Fibroblast of lung (primary cell): ENCODE measurements at regions not wholly inside any gene's neighbourhood (a gene's known extent, or its start where the extent isn't known, plus 50 kb on each side); places are given as distances from the start of the nearest gene placed in this dataset.

Experiments used
- DNase-seq, 2 donors: peaks; one replicate each; pipeline versions ENCODE4 v3.0.0 to v3.0.0-alpha.2; 2010; ENCODE audit warnings: low read depth in 2 of 2
- H2AFZ ChIP-seq: 2 replicates; pipeline ENCODE4 v1.5.1; 2012; ENCODE audit warnings: low read length, control low read depth, inconsistent platforms
- H3K27ac ChIP-seq: 2 replicates; pipeline ENCODE4 v1.5.1; 2011; ENCODE audit warnings: low read length, control low read depth; ENCODE audit not compliant: insufficient read depth
- H3K27me3 ChIP-seq: 2 replicates; pipeline ENCODE4 v1.5.1; 2011; ENCODE audit warnings: mild to moderate bottlenecking, low read length; ENCODE audit not compliant: control insufficient read depth, insufficient read depth
- H3K36me3 ChIP-seq: 2 replicates; pipeline ENCODE4 v1.5.1; 2011; ENCODE audit warnings: low read length; ENCODE audit not compliant: control insufficient read depth, insufficient read depth
- H3K4me1 ChIP-seq: 2 replicates; pipeline ENCODE4 v1.5.1; 2011; ENCODE audit warnings: low read length; ENCODE audit not compliant: control insufficient read depth, insufficient read depth; ENCODE audit errors: extremely low read depth
- H3K4me2 ChIP-seq: 2 replicates; pipeline ENCODE4 v1.5.1; 2011; ENCODE audit warnings: low read length, control low read depth; ENCODE audit not compliant: insufficient read depth; ENCODE audit errors: extremely low read depth
- H3K4me3 ChIP-seq, 4 experiments: fragments of 200-600 bp in 1 of 4; sonication (generic) in 1 of 4; replicated peaks in 1 of 4; 2 replicates each; pipeline ENCODE4 v1.5.1; 2011 to 2016; ENCODE audit warnings: low read length in 4 of 4, low read depth in 3 of 4, mild to moderate bottlenecking in 3 of 4, control low read depth in 2 of 4, inconsistent platforms in 1 of 4, mixed read lengths in 1 of 4; ENCODE audit not compliant: insufficient read depth in 1 of 4; ENCODE audit errors: control extremely low read depth in 1 of 4
- H3K79me2 ChIP-seq: 2 replicates; pipeline ENCODE4 v1.5.1; 2012; ENCODE audit warnings: mild to moderate bottlenecking, low read length, inconsistent platforms; ENCODE audit not compliant: control insufficient read depth, insufficient read depth
- H3K9ac ChIP-seq: 2 replicates; pipeline ENCODE4 v1.5.1; 2011; ENCODE audit warnings: mild to moderate bottlenecking, low read length, control low read depth; ENCODE audit not compliant: insufficient read depth
- H3K9me3 ChIP-seq: 2 replicates; pipeline ENCODE4 v1.5.1; 2012; ENCODE audit warnings: low read depth, low read length; ENCODE audit not compliant: control insufficient read depth, insufficient read depth
- H4K20me1 ChIP-seq: 2 replicates; pipeline ENCODE4 v1.5.1; 2011; ENCODE audit warnings: low read length; ENCODE audit not compliant: control insufficient read depth, insufficient read depth; ENCODE audit errors: extremely low read depth
- EZH2 ChIP-seq: IDR thresholded peaks from 2 replicates; pipeline ENCODE4 v1.5.1; 2012; ENCODE audit warnings: low read length, control low read depth, mild to moderate bottlenecking; ENCODE audit errors: missing control alignments
- TF ChIP-seq, protein P1 (sequence below), 2 donors: IDR thresholded peaks in 1 of 2; conservative IDR thresholded peaks in 1 of 2; 1 replicate in 1 of 2; 2 replicates in 1 of 2; pipeline ENCODE4 v1.5.1; 2011 to 2012; ENCODE audit warnings: low read length in 2 of 2, control low read depth in 1 of 2, inconsistent platforms in 1 of 2, low read depth in 1 of 2, mild to moderate bottlenecking in 1 of 2

DNA sequence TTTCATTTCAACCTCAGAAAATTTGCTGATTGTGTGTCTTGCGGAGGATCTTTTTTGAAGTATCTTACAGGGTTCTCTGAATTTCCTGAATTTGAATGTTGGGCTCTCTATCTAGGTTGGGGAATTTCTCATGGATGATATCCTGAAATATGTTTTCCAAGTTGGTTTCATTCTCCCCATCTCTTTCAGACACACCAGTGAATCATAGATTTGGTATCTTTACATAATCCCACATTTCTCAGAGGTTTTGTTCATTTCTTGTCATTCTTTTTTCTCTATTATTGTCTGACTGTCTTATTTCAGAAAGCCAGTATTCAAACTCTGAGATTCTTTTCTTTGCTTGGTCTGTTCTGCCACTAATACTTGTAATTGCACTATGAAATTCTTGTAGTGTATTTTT, 456.9 kb downstream of the PRELID2 start:
- TF ChIP-seq, protein P1, sequence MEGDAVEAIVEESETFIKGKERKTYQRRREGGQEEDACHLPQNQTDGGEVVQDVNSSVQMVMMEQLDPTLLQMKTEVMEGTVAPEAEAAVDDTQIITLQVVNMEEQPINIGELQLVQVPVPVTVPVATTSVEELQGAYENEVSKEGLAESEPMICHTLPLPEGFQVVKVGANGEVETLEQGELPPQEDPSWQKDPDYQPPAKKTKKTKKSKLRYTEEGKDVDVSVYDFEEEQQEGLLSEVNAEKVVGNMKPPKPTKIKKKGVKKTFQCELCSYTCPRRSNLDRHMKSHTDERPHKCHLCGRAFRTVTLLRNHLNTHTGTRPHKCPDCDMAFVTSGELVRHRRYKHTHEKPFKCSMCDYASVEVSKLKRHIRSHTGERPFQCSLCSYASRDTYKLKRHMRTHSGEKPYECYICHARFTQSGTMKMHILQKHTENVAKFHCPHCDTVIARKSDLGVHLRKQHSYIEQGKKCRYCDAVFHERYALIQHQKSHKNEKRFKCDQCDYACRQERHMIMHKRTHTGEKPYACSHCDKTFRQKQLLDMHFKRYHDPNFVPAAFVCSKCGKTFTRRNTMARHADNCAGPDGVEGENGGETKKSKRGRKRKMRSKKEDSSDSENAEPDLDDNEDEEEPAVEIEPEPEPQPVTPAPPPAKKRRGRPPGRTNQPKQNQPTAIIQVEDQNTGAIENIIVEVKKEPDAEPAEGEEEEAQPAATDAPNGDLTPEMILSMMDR (conservative IDR thresholded peaks at IDR 0.05 in 1 of 2, IDR thresholded peaks at IDR 0.05 in 1 of 2; ENCODE audit: low read depth in 1 of 2, low read length in 2 of 2) = no peak
- no peak for TF ChIP-seq EZH2
- DNase-seq = peak in 1 of 2 donors; percentile 30
- Histone ChIP-seq H3K4me1 (no peaks in the 10 kb centered on the region), H3K27ac (no peak overlapping the region), H2AFZ (no peak overlapping the region), H3K9me3 (no peaks in the 10 kb centered on the region), H4K20me1 (no peaks in the 10 kb centered on the region), H3K36me3 (no peaks in the 10 kb centered on the region), H3K27me3 (no peaks in the 10 kb centered on the region), H3K4me2 (no peak overlapping the region), H3K4me3 (no peak overlapping the region), H3K9ac (no peak overlapping the region), H3K79me2 (no peaks in the 10 kb centered on the region)

DNA sequence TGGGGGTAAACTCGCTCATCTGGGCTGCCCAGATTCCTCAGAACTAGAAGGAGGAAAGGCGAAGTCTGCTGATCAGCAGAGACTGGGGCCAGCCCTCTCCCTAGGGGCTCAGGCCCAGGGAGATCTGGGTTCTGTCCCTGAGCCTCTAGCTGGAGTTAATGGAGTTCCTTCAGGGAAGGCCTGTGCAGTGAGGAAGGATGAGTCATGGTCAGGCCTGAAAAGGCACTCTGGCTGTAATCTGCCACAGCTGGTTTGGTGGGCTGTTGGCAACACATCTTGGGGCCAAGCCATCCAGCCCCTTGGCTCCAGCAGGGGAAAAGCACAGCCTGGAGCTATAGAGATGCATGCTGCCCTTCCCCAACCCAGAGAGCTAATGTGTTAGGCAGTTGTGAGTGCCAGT, 459.6 kb downstream of the PRELID2 start:
- TF ChIP-seq, protein P1 (conservative IDR thresholded peaks at IDR 0.05 in 1 of 2, IDR thresholded peaks at IDR 0.05 in 1 of 2; ENCODE audit: low read depth in 1 of 2, low read length in 2 of 2) = no peak
- no peak for TF ChIP-seq EZH2
- Histone ChIP-seq H3K4me3 (no peak overlapping the region), H3K4me2 (no peak overlapping the region), H3K79me2 (no peaks in the 10 kb centered on the region), H3K27me3 (no peaks in the 10 kb centered on the region), H3K9ac (no peak overlapping the region), H2AFZ (no peak overlapping the region), H4K20me1 (no peaks in the 10 kb centered on the region), H3K9me3 (no peaks in the 10 kb centered on the region), H3K27ac (no peak overlapping the region), H3K36me3 (no peaks in the 10 kb centered on the region), H3K4me1 (no peaks in the 10 kb centered on the region)
- no peak for DNase-seq

DNA sequence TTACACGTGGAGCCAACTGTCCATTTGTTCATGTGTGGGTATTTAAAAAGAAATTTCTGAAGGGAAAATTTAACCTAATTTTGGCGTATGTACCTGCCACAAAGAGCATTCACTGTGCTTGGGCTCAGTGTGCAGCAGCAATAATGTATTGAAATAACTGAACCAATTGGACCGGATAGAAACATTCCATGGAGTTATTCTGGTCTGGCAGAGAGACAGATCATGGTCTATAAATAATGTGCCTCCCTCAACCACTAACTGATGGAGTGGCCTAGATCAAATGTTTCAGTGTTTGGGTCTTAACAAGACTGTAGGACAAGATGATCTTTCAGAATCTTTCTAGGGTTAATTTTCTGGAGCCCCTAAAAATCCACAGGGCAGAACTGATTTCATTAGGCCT, 469.7 kb downstream of the PRELID2 start:
- TF ChIP-seq, protein P1 (conservative IDR thresholded peaks at IDR 0.05 in 1 of 2, IDR thresholded peaks at IDR 0.05 in 1 of 2; ENCODE audit: low read depth in 1 of 2, low read length in 2 of 2) = no peak
- TF ChIP-seq EZH2 = no peak
- no peak overlapping the region for H2AFZ ChIP-seq
- H3K79me2 ChIP-seq = no peaks in the 10 kb centered on the region
- no peaks in the 10 kb centered on the region for H3K36me3 ChIP-seq
- no peaks in the 10 kb centered on the region for H4K20me1 ChIP-seq
- H3K9ac ChIP-seq = no peak overlapping the region
- H3K4me2 ChIP-seq = no peak overlapping the region
- no peak overlapping the region for H3K27ac ChIP-seq
- H3K4me3 ChIP-seq = no peak overlapping the region
- peak in 1 of 2 donors; percentile 29 for DNase-seq
- H3K27me3 ChIP-seq = no peaks in the 10 kb centered on the region
- H3K4me1 ChIP-seq = peaks cover 8% of the 10 kb centered on the region
- H3K9me3 ChIP-seq = no peaks in the 10 kb centered on the region
